GM08714 (cell line): ENCODE measurements at regions not wholly inside any gene's neighbourhood (a gene's known extent, or its start where the extent isn't known, plus 50 kb on each side); places are given as distances from the start of the nearest gene placed in this dataset.

Experiments
- H3K4me3 ChIP-seq: fragments of 200-500 bp; sonication (Bioruptor generic); 2 replicates; pipeline ENCODE4 v1.5.1; 2014; ENCODE audit warnings: mild to moderate bottlenecking, low read length, inconsistent platforms
- ZNF274 ChIP-seq: IDR thresholded peaks from 2 replicates; pipeline ENCODE4 v1.6.1; 2012; ENCODE audit warnings: mild to moderate bottlenecking, low read depth, low read length

DNA sequence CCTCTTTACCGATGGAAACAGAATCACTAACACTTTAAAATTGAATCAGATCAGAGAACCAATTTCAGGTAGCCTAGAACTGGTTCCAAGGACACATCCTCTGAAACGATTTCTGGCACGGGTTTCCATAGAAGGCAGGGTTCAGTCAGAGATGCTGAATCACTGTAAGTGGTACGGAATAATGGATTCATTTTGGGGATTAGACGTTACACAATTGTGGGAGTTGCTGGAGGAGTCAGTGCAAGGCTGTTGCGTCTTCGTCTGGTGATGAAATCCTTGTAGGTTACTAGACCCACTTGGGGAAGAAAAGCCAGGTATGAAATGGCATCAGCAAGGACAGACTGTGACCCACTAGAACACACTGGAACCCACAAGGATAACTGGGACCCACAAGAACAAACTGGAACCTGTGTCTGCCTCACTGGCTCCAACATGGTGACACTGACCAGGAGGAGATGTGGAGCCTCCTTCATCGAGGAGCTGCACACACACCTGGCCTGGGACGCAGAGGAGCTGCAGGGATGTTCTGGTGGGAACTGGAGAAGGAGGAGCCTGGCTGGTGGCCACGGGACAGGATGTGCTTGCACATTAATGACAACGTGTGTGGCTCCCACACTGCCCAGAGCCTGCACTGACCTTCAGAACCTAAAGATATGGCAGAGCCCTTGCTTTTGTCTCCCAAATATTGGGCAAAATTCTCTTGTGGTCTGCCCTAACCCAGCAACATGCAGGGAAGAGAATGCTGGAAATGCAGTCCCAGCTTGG is 105.1 kb downstream of the TRAPPC11 start:
- H3K4me3 ChIP-seq = no peak overlapping the region
- TF ChIP-seq ZNF274 = no peak

DNA sequence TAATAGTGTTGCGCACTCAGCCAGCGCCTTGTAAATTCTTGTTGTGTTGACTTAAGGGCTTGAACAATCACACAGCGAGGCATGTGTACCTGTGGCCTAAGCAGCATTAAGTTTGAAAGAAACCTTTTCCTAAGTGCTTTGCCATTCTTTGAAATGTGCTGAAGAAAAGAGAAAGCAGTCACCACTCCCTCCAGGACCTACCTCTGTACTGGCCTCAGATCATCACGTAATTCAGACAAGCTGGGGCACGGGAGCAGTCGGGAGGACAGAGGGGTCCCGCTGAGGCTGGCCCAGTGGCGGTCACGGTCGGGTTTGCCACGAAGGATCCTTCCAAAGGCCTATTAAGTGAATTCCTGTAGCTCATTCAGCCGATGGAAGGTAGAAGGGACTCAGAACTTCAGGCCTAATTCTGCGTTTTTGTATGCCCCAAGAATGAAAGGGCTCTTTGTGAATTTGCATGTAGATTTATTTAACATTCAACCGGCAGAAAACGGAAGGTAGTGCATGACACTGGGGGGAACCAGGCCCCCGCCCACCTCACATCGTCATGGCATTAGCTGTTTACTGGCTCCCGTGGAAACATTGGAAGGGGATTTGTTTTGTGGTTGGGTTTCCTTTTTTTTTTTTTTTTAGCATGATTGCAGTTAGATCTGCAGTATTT is 106.3 kb downstream of the TRAPPC11 start:
- H3K4me3 ChIP-seq = no peak overlapping the region
- no peak for TF ChIP-seq ZNF274

DNA sequence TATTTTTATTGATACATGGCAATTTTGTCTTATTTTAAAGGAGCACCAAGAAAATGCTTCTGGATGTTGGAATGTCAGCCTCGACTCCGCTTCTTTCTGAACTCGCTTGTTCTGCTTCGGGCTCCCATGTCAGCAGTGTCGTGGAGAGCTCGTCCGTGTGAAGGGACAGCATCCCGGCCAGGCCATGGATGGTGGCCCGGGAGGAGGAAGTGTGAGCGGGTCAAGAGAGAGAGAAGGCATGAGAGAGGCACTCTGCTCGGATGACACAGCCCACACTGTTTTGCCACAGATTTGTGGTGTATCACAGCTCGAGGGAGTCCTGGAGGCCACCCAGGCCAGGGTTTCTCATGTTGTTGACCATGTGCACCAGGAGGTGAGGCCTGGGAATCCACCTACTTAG is 107.0 kb downstream of the TRAPPC11 start:
- no peak for TF ChIP-seq ZNF274

DNA sequence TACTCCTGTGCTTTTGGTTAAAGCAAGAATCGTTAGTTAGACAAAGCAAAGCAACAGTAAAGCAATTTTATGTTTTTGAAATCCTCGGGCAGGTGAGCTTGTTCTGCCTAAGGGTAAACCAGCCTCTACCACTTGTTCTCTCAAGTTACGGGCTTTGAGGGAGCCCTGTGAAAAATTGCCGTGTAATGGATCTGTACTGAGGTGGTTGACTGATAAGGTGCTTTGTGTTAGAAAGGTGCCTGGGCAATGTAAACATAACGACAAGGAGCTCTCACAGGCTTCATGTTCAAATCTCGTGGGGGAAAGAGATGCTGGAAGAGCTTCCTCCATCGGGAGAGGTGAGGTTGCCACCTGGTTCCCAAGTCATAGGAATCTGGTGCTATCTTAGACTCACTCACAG is 111.8 kb downstream of the TRAPPC11 start:
- H3K4me3 ChIP-seq = no peak overlapping the region
- no peak for TF ChIP-seq ZNF274

More for the DNA sequence above, 107.0 kb downstream of the TRAPPC11 start:
- H3K4me3 ChIP-seq = no peak overlapping the region

DNA sequence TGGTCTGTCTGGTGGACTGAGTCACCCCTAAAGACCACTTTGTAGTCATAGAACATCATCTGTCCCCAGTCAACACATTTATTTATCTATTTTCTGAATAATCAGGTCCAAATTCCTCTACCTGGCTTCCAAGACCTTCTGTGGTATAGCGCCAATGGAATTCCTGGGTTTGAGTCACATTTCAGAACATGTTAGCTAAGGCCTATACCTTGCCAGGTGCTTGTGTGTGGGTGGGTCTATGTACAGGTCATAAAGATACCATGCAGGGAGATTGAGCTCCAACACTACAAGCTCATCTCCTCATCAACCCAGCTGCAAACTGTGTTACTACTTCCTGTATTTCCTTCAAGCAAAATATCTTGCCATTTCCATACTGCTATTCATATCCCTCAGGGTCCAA is 113.3 kb downstream of the TRAPPC11 start:
- TF ChIP-seq ZNF274 = no peak

DNA sequence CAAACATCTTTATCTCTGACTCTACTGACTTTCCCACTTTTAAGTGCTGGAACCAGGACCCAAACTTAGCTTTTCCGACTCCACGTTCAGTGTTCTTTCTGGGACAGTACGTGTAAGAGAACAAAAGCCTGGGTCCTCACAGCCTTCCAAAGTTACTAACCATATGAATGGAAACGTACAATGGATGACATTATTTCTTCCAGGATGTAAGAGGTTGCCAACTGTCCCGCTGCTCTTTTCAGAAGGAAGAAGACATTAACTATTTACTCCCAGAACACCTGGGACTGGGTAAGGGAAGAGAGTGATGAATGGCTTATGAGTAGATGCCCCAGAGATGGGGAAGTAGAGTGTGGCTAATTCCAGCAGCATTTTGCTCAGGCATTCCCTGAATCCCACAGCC is 114.7 kb downstream of the TRAPPC11 start:
- no peak overlapping the region for H3K4me3 ChIP-seq
- TF ChIP-seq ZNF274 = no peak

More for the DNA sequence above, 113.3 kb downstream of the TRAPPC11 start:
- H3K4me3 ChIP-seq = no peak overlapping the region

DNA sequence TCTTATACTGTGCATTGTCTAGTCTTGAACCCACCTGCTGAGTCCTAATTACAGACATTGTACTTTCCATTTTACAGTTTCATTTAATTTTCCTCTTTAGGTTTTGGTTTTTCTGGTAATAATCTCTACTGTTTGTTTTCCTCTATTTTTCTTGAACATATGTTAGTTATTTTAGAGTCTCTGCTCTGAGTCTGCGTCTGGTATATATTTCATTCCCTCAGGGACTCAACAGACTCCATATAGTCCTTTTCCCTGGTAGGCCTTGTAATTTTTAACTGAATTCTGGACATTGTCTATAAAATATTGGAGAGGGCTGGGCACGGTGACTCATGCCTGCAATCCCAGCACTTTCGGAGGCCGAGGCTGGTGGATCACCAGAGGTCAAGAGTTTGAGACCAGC is 121.8 kb upstream of the STOX2 start:
- no peak overlapping the region for H3K4me3 ChIP-seq
- no peak for TF ChIP-seq ZNF274

DNA sequence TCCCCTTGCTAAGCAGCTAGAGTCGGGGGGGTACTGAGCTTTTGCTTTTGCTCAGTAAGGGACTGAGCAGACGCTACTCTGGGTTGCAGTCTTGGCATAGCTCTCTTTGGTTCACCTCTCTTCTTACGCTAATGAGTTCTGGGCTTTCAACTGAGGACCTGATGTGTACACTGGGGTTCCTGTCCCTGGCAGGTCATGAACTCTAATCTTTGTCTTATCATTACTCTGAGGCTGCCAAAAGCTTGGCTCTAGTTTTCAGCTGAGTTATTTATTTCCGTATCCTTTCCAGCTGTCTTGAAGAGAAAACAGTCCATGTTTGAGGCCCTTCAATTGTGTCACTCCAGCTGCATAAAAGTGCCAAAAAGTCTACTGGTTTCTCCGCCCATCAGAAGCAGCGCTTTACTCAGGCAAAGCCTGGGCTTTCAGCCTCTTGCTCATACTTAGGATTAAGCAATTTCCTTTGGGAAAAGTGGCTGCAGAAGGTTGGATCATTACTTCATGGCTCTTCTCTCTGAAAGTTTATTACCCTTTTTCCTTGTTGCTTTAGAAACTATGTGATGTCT is 121.0 kb upstream of the STOX2 start:
- H3K4me3 ChIP-seq = no peak overlapping the region
- TF ChIP-seq ZNF274 = no peak

DNA sequence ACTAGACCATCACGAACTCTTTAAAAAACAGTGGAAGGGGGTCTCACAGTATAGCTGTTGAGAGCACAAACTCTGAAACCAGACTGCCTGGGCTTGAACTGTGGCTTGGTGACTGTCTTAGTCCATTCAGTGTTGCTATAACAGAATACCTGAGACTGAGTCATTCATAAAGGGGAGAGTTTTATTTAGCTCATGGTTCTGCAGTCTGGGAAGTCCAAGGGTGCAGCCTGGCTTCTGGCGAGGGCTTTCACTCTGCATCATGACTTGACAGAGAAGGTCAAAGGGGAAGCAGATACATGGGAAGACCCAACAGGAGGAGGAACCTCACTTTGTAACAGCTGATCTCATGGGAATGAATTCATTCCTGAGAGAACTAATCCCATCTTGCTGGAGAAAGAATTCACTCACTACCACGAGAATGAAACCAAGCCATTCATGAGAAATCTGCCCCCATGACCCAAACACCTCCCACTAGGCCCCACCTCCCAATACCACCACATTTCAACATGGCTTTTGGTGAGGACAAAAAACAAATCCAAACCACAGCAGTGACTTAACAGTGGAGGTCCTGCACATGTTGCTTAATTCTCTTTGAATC is 116.7 kb upstream of the STOX2 start:
- no peak overlapping the region for H3K4me3 ChIP-seq
- no peak for TF ChIP-seq ZNF274

DNA sequence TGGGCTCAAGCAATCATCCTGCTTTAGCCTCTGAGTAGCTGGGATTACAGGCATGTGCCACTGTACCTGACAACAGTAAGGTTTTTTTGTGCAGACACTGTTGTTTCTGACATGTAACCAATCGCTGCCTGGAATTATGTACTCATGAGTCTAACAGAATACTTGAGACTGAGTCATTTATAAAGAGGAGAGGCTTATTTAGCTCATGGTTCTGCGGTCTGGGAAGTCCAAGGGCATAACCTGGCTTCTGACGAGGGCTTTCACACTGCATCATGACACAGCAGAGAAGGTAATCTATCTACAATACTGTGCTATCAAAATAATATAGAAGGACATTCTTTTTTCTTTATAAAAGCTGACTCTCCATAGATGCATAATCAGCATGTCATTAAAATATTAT is 115.5 kb upstream of the STOX2 start:
- H3K4me3 ChIP-seq = no peak overlapping the region
- TF ChIP-seq ZNF274 = no peak

DNA sequence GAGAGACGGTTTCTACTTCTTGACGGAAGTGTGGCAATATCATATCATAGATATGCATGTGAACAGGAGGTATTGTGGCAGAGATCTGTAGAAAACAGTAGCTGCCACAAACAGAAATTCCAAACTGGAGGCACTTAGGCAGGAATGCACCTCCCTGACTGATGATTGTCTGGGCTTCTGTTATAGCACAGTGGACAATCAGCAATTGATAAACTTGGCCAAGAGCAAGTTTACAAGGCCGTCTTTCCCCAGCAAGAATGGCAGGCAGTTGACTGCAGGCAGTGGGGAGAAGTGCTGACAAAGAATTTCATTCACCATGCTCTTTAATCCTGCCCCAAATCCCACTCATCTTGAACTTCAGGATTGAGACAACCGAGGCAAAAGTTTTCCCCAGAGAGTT is 114.4 kb upstream of the STOX2 start:
- no peak for TF ChIP-seq ZNF274
- no peak overlapping the region for H3K4me3 ChIP-seq

DNA sequence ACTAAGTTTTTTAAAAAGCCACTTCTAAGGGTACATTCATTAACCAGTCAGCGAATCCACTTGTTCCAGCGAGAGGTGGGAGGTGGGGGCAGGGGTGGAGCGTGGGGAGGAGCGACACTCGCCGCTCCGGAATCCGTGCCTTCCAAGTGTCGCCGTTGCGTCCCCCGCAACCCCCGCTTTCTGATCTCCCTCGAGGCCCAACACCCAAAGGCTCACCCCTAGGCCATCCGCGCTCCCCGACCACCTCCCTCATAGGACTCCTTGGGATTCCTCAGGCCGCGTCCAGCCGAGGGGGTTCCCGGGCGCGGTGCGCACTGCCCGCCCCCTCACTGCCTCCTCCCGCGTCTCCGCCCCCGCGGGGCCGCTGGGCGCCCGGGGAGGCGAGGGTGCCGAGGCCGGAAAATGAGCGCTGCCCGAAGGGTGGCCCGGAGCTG is 108.1 kb upstream of the STOX2 start:
- no peak for TF ChIP-seq ZNF274
- peak overlapping the region; percentile 39; the same call in 1 of the 2 replicates for H3K4me3 ChIP-seq

DNA sequence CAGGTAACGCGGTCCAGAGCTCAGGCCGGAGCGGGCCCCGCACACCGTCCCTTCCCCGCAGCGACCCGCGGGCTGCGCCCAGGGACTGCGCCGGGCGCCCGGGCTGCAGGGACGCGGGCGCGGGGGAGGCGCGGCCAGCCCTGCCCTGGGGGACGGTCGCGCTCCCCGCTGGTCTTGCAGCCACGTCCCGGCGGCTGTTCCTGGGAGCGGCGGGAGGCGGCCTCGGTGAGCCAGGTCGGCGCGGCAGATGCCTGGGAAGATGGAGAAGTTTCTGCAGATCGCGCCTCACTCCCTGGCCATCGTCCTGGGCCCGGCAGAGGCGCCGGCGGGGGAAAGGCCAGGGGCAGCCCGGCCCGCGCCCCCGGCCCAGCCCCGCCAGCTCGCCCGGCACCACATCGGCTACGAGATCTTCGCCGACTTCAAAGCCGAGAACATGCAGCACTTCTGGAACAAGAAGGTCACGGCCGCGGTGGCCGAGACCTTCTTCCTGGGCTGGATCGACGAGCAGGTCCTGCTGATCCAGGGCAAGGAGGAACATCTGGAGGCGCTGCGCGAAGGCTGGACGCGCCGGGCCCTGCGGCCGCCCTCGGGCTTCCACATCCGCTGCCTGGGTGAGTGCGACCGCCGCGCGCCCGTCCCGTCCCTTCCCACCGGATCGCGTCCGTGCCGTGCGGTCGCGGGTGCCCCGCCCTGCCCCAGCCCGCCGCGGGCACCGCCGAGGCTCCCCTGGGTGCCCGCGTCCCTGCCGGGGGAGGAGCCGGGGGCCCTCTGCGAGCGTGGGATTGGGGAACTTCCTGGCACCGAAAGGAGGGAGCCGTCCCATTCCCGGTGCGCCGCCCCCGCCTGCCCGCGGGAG is 107.4 kb upstream of the STOX2 start:
- TF ChIP-seq ZNF274 = no peak
- H3K4me3 ChIP-seq = peak overlapping the region; percentile 39; the same call in 1 of the 2 replicates
